CD4-positive, alpha-beta T cell (primary cell): ENCODE measurements at regions not wholly inside any gene's neighbourhood (a gene's known extent, or its start where the extent isn't known, plus 50 kb on each side); places are given as distances from the start of the nearest gene placed in this dataset.
A peak's percentile ranks its signal among the peaks of the same experiment; 100 is the strongest.

ENCODE experiments used
- ATAC-seq: fragments of 200-7000 bp; cut with Tn5 transposase; one replicate; pipeline ENCODE4 v1.10.0; 2022; ENCODE audit warnings: mild to moderate bottlenecking; ENCODE audit not compliant: poor library complexity
- CTCF ChIA-PET: fragments of 350-600 bp; sonication (Branson Sonifier 250); formaldehyde crosslinking; loops from one replicate; lab custom pipeline; 2021; ENCODE audit warnings: antibody characterized with exemption, inconsistent platforms; lab: Charles Lee
- POLR2A ChIA-PET: fragments of 350-600 bp; sonication (Branson Sonifier 250); formaldehyde crosslinking; loops from one replicate; lab custom pipeline; 2021; ENCODE audit warnings: antibody characterized with exemption, inconsistent platforms; lab: Charles Lee
- DNase-seq, 14 experiments: peaks; one replicate each; pipeline ENCODE4 v3.0.0-alpha.2; 2013 to 2020; ENCODE audit warnings: mixed read lengths in 2 of 14
- H3K27ac ChIP-seq, 2 donors: one replicate each; pipeline versions ENCODE4 v1.5.1 to v1.7.0; 2013; ENCODE audit warnings: low read length in 2 of 2, low read depth in 1 of 2, mild to moderate bottlenecking in 1 of 2
- H3K27me3 ChIP-seq, 2 experiments: 1 replicate in 1 of 2; 2 replicates in 1 of 2; pipeline versions ENCODE4 v1.6.1 to v1.7.0; 2013; ENCODE audit warnings: low read length in 2 of 2, control low read depth in 1 of 2, mild to moderate bottlenecking in 1 of 2, moderate library complexity in 1 of 2; ENCODE audit not compliant: insufficient read depth in 2 of 2, control insufficient read depth in 1 of 2
- H3K36me3 ChIP-seq: one replicate; pipeline ENCODE4 v1.6.1; 2013; ENCODE audit warnings: low read length, control low read depth; ENCODE audit not compliant: insufficient read depth
- H3K4me1 ChIP-seq: one replicate; pipeline ENCODE4 v1.6.1; 2013; ENCODE audit warnings: low read length, control low read depth; ENCODE audit not compliant: insufficient read depth
- H3K4me3 ChIP-seq: one replicate; pipeline ENCODE4 v1.5.1; 2013; ENCODE audit warnings: mild to moderate bottlenecking, low read length, moderate library complexity
- H3K9me3 ChIP-seq, 2 experiments: 1 replicate in 1 of 2; 2 replicates in 1 of 2; pipeline versions ENCODE4 v1.6.1 to v1.7.0; 2013; ENCODE audit warnings: low read length in 2 of 2, mild to moderate bottlenecking in 2 of 2, control low read depth in 1 of 2, moderate library complexity in 1 of 2; ENCODE audit not compliant: control insufficient read depth in 1 of 2, insufficient read depth in 1 of 2
- H3K27ac Mint-ChIP-seq: one replicate; pipeline ENCODE4 v1.8.0; 2020; ENCODE audit warnings: mixed read lengths
- H3K27me3 Mint-ChIP-seq: one replicate; pipeline ENCODE4 v1.8.0; 2021; ENCODE audit warnings: mixed read lengths
- H3K36me3 Mint-ChIP-seq: one replicate; pipeline ENCODE4 v1.8.0; 2021; ENCODE audit warnings: low read depth, mixed read lengths
- H3K4me1 Mint-ChIP-seq: one replicate; pipeline ENCODE4 v1.8.0; 2021; ENCODE audit warnings: low read depth, mixed read lengths
- H3K4me3 Mint-ChIP-seq: one replicate; pipeline ENCODE4 v1.8.0; 2020; ENCODE audit warnings: mild to moderate bottlenecking, mixed read lengths
- H3K9me3 Mint-ChIP-seq: one replicate; pipeline ENCODE4 v1.8.0; 2020; ENCODE audit warnings: mixed read lengths
- CTCF ChIP-seq: fragments of 200-600 bp; IDR thresholded peaks from one replicate; pipeline ENCODE4 v1.8.0; 2022; ENCODE audit warnings: antibody characterized with exemption, mild to moderate bottlenecking
- intact Hi-C, 2 experiments: fragments of 100-400 bp; cut with DNase I in 1 of 2; cut with micrococcal nuclease in 1 of 2; formaldehyde crosslinking; loops; one replicate each; pipeline versions ENCODE4 v1.15.1 to v1.9.0; 2023 to 2025; cut with DNase I, micrococcal nuclease

DNA sequence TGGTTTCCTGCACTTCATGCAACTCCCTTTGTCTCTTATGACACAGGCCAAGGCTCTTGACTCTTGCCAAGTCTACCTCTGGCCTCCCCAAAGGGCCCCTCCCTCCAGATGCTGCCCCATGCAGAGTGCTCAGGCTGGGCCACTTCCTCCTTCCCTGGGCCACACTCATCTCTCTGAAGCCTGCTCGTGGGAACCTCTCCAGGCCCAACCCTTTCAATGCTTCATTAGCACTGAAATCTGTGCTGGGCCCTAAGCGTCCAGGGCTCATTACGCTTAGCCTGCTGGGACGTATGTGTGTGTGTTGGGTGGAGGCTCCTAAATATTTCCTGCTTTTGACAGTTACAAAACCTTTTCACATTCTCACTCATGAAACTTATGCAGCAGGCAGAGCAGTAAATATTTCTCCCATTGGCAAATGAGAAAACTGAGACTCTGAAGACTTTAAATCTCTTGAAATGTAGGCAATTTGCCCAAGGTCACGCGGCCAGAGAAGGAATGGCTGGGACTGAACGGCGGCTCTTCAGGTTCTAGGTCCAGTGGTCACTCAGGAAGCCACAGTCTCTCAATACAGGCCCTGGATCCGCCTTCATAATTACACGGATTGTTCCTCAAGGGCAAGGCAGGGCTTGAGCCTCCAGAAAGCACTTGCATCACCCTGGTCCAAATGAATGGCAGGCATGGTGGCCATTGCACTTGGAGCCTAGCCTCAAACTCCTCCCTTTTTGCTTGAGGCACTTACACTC lies 241.7 kb upstream of the HES1 start:
- no peak overlapping the region for H3K4me3 Mint-ChIP-seq
- ChIA-PET CTCF (no interaction called here), POLR2A (no interaction called here)
- Histone ChIP-seq H3K4me3 (no peak overlapping the region), H3K4me1 (no peaks in the 10 kb centered on the region), H3K36me3 (no peaks in the 10 kb centered on the region), H3K9me3 (no peaks in the 10 kb centered on the region), H3K27me3 (no peaks in the 10 kb centered on the region), H3K27ac (no peak overlapping the region)
- H3K27ac Mint-ChIP-seq, result no peak overlapping the region
- peak in 2 of 14 experiments; percentile 7 to 31 for DNase-seq
- peaks cover 4% of the 10 kb centered on the region for H3K4me1 Mint-ChIP-seq
- no peak for ATAC-seq
- H3K27me3 Mint-ChIP-seq, result no peaks in the 10 kb centered on the region
- intact Hi-C loops, result no loop called here
- H3K9me3 Mint-ChIP-seq, result no peaks in the 10 kb centered on the region
- TF ChIP-seq CTCF, result no peak
- no peaks in the 10 kb centered on the region for H3K36me3 Mint-ChIP-seq

GRCh38 chr3:193895409-193895808 lies 240.5 kb upstream of the HES1 start:
- H3K27me3 ChIP-seq, result no peaks in the 10 kb centered on the region
- TF ChIP-seq CTCF, result no peak
- H3K4me3 Mint-ChIP-seq, result no peak overlapping the region
- no peaks in the 10 kb centered on the region for H3K4me1 ChIP-seq
- H3K36me3 ChIP-seq, result no peaks in the 10 kb centered on the region
- DNase-seq (no peak), ATAC-seq (no peak)
- H3K9me3 Mint-ChIP-seq, result no peaks in the 10 kb centered on the region
- CTCF ChIA-PET, result no interaction called here
- H3K27me3 Mint-ChIP-seq, result no peaks in the 10 kb centered on the region
- H3K4me3 ChIP-seq, result no peak overlapping the region
- H3K27ac ChIP-seq, result no peak overlapping the region
- no peak overlapping the region for H3K27ac Mint-ChIP-seq
- H3K9me3 ChIP-seq, result no peaks in the 10 kb centered on the region
- no peaks in the 10 kb centered on the region for H3K36me3 Mint-ChIP-seq
- peaks cover 4% of the 10 kb centered on the region for H3K4me1 Mint-ChIP-seq
- POLR2A ChIA-PET, result no interaction called here
- intact Hi-C loops, result no loop called here

DNA sequence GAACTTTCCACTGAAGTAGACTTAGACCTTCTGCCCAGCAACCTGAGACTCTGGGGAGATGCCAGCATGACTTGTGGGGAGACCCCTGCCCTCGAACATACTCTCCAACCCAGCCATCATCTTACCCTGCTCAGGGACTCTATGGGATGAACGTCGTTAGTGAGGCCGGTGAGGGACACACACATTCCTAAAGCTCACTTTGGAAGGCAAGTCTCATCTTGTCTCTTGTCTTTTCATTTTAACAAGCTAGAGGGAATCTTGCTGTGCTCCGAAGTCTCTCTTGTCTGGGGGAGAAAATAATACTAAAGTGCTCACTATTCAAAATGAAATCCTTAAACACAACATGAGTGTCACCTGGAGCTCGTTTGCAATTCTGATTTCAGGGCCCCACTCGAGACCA lies 239.5 kb upstream of the HES1 start:
- Mint-ChIP-seq H3K27ac (no peak overlapping the region), H3K36me3 (no peaks in the 10 kb centered on the region), H3K27me3 (no peaks in the 10 kb centered on the region), H3K4me3 (no peak overlapping the region), H3K4me1 (peaks cover 4% of the 10 kb centered on the region), H3K9me3 (no peaks in the 10 kb centered on the region)
- Histone ChIP-seq H3K4me3 (no peak overlapping the region), H3K36me3 (no peaks in the 10 kb centered on the region), H3K27me3 (no peaks in the 10 kb centered on the region), H3K4me1 (no peaks in the 10 kb centered on the region), H3K27ac (no peak overlapping the region), H3K9me3 (no peaks in the 10 kb centered on the region)
- ATAC-seq (no peak), DNase-seq (no peak)
- CTCF ChIA-PET, result no interaction called here
- intact Hi-C loops, result no loop called here
- no peak for TF ChIP-seq CTCF
- POLR2A ChIA-PET, result interaction anchor here (1.1 kb wide), 1 partner anchor 15 kb away, joined by 3 read pairs; no protein-coding TSS in a partner anchor
